Neural progenitor cell (in vitro differentiated cells): ENCODE measurements at regions not wholly inside any gene's neighbourhood (a gene's known extent, or its start where the extent isn't known, plus 50 kb on each side); places are given as distances from the start of the nearest gene placed in this dataset.

Experiments
- CTCF ChIP-seq: fragments of 200-600 bp; sonication (generic); IDR thresholded peaks from 2 replicates; pipeline ENCODE4 v1.5.1; 2017; ENCODE audit warnings: antibody characterized with exemption, mild to moderate bottlenecking
- EZH2phosphoT487 ChIP-seq: fragments of 200-600 bp; sonication (generic); IDR thresholded peaks from 2 replicates; pipeline ENCODE4 v1.6.1; 2017; ENCODE audit warnings: antibody characterized with exemption

GRCh38 chr13:80870186-80870585, 529.3 kb upstream of the SPRY2 start:
- TF ChIP-seq CTCF (no peak), EZH2phosphoT487 (no peak)
